ENCODE measurements at regions not wholly inside any gene's neighbourhood (a gene's known extent, or its start where the extent isn't known, plus 50 kb on each side); places are given as distances from the start of the nearest gene placed in this dataset.
"Not testable (repeated sequence)": the region's sequence is repeated elsewhere in the genome, so short reads cannot be mapped to it uniquely, and the experiment has no call there.

DNA sequence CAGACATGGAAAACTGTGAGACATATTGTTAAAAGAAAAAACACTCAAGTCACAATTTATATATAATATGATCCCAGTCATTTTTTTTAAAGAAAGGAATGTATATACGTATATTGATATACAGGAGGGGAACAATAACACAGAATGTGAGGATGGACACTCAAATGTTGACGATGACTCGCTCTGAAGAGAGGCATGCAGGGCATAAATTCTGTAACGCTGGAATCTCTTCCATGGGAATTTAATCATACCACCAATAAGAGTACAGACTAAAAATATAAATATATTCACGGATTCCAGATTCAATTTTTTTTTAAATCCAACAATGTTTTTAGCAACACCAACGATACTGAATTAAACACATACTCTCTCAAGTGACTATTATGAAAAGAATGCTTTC is 106.9 kb upstream of the CCDC28A start:
- no peak for DNase-seq

DNA sequence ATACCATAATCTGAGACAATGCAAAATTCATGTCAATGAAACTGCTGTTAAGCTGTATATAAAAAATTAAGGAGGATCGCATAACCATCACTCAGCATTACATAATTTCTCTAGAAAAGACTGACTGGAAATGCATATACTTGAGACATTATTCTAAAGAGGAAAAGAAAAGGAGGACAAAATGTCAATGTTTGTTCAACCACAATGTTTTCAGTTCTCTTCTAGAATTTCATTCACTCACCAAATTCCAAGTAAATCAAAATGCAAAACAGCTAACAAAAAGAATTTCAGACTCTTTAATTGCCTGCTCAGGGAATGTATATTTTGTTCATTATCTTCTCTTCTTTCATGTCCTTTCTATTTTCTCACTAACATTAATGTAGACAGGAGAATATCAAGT is 106.2 kb upstream of the CCDC28A start:
- no peak for DNase-seq

- DNase-seq, result no peak
Observed at GRCh38 chr6:138671351-138671750, 102.2 kb upstream of the CCDC28A start.

DNA sequence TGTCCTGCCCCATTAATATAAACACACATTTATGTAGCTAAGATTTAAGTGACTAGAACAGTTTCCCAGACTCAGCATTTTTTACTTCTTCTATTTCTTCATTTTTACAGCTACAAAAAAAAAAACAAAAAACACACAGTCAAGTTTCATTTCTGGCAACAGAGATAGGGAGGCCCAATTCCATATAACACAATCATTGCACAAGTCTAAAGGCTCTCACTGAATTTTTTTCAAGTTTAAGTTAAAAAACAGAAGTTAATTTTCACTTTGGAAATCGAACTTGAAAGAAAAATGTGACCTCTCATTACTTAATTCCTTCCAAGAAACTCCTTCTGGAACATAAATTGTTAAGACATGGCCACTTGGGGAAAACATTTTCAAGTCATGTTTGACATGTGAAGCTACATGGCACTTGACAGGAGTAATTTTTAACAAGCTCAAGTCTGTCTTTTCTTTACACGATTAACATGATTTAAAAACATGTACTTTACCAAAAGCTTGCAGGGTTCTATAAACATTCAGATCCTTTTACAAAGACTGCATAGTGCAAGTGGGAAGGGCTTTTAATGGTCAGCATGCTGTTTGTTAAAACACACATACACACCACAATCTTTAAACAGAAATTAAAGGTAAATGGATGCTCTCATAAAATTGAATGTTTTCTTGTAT is 100.1 kb upstream of the CCDC28A start:
- DNase-seq, result no peak

- DNase-seq, result not testable (repeated sequence)
Observed at GRCh38 chr6:138674444-138674843, 99.1 kb upstream of the CCDC28A start.

GRCh38 chr6:138677538-138677937 is 96.0 kb upstream of the CCDC28A start:
- DNase-seq, result no peak

GRCh38 chr6:138678168-138678567 is 95.4 kb upstream of the CCDC28A start:
- no peak for DNase-seq

- DNase-seq, result no peak
Observed at GRCh38 chr6:138680085-138680484, 93.5 kb upstream of the CCDC28A start.

- DNase-seq, result no peak
Observed at GRCh38 chr6:138681627-138682026, 91.9 kb upstream of the CCDC28A start.

GRCh38 chr6:138682704-138683527 is 90.7 kb upstream of the CCDC28A start:
- no peak for DNase-seq

- DNase-seq, result no peak
Observed at GRCh38 chr6:138685257-138685656, 88.3 kb upstream of the CCDC28A start.

DNA sequence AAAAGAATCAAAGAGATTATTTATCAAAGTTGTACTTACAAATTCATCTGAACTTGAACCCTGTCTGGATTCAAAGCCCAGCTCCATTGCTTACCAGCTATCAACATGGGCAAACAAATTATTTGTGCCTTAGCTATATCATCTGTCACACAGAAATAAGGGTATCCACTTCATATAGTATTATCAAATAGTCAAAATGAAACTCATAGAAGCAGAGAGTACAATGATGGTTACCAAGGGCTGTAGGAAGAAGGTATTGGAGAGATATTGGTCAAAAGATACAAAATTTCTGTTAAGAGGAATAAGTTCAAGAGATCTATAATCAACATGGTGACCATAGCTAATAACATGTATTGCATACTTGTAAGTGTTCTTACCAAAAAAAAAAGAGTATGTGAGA is 87.8 kb upstream of the CCDC28A start:
- DNase-seq, result no peak

DNA sequence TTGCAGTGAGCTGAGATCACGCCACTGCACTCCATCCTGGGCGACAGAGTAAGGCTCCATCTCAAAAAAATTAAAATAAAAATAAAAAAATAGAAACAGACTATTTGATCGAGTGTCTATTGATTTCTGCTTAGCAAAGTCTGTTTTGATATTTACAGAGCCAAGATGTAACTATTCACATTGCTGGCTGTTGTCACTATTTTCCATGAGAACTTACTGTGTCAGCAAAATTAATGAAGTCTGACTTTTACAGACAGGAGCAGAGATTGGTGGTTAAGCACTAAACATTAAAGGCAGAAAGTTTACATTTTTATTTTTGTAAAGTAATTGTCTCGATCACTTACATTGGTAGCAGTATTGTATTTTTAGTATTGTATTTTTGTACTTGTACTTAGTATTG is 85.0 kb upstream of the CCDC28A start:
- DNase-seq, result no peak

DNA sequence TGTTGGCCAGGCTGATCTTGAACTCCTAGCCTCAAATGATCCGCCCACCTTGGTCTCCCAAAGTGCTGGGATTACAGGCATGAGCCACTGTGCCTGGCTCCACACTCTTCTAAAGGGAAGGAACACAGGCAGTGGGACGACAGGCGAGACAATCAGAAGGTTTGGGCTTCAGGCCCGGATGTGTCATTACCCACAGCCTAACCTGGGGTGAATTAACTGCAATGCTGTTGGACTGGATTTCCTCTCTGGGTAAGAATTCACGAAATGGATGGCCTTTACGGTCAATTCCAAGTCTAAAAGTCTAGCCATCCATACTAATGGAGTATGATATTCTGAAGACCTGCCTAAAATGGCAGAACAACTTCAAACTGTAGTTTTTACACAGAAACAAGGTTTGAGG is 83.7 kb upstream of the CCDC28A start:
- no peak for DNase-seq

DNA sequence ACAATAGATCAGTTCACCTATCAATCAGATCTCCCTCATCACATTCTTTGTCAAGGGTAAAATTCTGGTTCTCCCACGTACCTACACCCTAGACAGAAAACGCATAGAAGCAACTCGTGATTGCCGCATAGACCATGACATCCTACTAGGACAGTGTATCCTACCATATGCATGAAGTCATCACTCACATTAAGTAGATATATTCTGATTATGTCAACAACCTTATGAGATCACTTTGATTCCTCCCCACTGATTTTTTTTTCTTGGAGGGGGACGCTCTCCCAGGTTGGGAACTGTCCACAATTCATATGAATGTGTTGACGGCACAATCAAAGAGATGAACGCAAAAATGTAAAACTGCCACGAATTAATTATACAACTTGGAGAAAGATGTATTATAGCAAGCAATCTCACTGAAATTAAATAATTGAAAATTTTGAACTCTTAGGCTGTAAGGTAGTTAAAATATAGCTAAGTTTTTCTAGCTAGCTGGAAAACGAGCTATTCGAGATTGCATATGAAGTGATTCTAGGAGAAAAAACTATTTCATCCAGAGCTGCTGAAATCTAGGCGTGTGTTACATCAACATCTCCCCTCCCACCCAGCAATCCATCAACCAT is 82.5 kb upstream of the CCDC28A start:
- no peak for DNase-seq

GRCh38 chr6:138691595-138692057 is 81.9 kb upstream of the CCDC28A start:
- no peak for DNase-seq

DNA sequence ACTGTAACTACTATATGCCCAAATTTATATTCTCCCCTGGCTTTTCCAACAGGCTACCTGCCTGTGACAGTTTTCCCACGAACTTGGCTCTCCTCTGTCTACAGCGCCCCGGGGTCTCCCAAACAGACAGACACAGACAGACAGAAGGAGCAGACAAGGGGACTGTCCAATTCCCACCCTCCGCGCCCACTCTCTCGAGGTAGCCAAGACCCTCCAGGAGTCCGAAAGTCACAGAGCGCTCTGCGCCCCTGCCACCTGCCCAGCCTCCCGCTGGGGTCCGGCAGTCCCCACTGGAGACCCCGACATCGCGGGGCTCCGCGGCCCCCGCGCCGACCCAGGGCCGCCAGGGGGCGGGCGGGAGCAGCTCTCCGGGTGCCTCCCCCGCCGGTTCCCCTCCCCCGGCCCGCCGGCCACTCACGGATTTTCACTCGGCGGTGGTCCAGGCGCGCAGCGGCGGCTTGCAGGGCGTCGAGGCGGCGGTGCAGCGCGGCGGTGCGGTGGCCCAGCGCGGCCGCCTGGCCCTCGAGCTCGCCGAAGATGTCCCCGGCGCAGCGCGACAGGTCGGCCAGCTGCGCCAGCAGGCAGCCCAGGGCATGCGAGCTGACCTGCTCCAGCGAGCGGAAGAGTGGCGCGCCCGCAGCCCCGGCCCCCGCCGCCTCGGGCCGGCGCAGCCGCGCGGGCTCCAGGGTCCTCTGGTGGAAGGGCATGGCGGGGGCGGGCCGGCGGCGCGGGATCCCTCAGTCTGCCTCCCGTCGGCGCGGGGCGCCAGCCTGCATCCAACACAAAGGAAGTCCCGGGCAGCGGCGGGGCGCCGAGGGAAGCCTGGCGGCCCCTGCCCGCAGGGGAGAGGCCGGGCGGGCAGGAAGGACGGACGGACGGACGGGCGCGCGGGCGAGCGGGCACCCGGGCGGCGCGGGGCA is 81.3 kb upstream of the CCDC28A start:
- DNase-seq, result peak; percentile 25

DNA sequence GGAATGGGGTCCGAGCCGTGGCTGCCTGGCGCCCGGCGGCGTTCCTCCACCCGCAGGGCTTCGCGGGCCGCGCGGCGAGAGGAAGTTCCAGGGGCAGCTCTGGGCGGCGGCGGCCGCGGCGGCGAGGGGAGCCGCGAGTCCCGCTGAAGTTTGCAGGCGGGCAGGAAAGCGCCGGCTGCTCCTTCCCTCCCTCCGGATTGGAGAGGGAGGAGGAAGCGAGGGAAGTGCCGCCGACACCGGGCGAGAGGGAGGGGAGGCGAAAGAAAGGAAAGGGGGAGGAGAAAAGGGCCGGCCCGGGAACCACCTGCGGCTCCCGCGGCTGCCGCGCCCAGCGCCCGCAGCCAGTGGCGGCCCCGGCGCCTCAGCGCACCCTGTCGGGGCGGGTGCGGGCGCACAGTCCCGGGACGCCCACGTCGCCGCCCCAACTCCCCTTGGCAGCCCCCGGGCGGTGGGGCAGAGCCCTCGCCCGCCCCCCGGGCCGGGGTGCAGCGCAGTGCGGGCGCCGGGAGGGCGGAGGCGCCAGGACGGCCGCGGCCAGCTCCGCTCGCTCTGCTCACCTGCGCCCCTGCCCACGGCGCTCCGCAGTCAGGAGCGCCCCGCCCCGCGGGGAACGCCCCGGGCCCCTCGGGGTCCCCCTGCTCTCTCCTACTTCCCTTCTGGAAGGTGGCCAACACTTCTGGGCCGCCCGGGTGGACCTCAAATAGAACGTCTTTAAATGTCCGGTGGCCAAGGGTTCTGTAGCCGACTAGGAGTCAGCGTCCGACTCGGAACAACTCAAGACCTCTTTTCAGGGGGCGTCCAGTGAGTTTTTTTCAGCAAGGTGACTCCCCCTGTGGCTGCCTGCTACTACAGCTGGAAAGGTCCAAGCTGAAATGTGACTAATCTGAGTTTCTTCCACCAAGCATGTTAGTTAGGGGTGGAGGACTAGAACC is 80.3 kb upstream of the CCDC28A start:
- no peak for DNase-seq

GRCh38 chr6:138695193-138695592 is 78.4 kb upstream of the CCDC28A start:
- DNase-seq, result no peak

DNA sequence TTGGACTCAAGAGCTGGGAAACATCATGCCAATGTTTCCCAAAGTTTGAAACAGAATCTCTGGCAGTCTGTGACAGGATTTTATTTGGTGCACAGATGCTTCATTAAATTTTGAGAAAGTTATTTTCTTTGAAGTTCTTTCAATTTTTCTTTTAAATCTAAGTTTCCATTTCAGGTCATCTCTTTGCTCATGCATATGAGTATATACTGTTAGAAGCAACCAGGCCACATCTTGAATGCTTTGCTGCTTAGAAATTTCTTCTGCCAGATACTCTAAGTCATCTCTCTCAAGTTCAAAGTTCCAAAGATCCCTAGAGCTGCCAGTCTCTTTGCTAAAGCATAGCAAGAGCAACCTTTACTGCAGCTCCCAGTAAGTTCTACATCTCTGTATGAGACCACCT is 59.1 kb upstream of the CCDC28A start:
- no peak for DNase-seq

- DNase-seq, result no peak
Observed at GRCh38 chr6:138716013-138716412, 57.6 kb upstream of the CCDC28A start.

All from activated CD4-positive, alpha-beta T cell treated with anti-CD3 and anti-CD28 coated beads for 1 hour (primary cell).